HG03457 (cell line): ENCODE measurements at regions not wholly inside any gene's neighbourhood (a gene's known extent, or its start where the extent isn't known, plus 50 kb on each side); places are given as distances from the start of the nearest gene placed in this dataset.
A peak's percentile ranks its signal among the peaks of the same experiment; 100 is the strongest.

ENCODE experiments used
- ATAC-seq: cut with Tn5 transposase; IDR thresholded peaks from one replicate; pipeline ENCODE4 v1.9.1; 2021; ENCODE audit warnings: moderate number of reproducible peaks; ENCODE audit not compliant: unreplicated experiment

DNA sequence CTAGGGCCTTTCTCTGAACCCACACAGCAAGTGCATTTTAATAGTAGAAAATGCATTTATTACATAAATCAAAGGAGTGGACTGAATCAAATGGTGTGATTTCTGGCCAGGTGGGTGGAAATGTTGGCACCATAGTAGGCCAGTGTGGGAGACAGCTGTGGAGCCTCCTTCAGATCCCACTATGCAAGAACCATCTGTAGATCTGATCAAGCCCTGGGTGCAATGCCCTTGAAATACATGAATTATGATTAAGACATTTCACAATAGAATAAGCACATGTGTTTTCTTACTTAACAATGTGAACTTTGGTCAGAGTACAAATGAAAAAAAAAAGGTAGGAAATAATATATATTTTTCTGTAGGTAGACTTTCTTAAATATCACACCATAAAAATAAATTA, 204.3 kb downstream of the PCDH7 start:
- ATAC-seq: no peak

DNA sequence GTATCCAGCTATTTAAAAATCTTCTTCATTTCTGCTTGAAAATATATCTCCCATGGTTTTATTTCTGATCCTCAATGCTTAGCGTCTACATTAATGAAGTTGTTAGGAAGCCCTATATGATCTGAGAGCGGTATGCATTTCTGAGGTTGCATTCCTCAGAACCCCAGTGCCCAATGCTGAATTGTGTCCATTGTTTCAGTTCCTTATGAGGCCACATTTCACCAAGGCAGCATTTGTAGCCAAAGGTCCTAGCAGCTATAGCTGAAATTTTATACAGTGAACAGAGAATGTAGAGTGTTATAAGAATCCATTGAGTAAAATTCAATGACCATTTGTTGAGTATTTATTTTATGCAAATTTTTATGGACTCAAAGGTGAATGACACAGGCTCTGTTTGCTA, 209.5 kb downstream of the PCDH7 start:
- no peak for ATAC-seq

DNA sequence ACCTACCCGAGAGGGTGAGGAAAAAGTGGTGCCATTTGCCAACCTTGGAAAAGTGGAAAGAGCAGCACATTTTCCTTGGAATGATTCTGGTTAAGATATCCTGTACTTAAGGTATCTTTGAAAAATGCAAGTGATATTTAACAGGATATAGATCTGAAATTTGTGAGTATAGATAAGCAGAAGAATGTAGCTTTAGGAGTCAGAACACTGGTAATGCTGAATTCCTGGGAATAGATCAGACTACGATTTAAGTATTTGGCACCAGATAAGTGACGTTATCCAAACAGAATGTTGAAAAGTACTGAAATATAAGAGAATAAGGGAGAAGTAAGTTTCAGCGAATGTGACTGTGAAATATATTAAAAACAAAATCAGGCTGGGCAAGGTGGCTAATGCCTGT, 210.1 kb downstream of the PCDH7 start:
- ATAC-seq: no peak

DNA sequence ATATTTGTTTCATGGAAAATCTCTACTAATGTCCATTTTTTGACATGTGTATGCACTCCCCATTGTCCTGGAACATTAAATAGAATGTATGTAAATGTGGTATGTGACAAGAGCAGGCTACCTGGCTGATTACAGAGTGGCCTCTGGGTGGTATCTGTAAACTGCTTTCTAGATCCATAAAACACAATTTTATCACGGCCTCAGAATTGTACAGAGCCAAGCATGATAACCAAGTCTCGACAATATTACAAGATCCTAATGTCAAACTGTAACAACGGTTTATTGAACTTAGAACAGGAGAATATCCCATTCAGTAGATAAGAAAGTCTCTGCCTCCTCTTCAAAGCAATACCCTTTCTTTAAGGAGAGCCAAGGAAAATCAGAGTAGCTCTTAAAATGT, 212.4 kb downstream of the PCDH7 start:
- ATAC-seq: no peak

DNA sequence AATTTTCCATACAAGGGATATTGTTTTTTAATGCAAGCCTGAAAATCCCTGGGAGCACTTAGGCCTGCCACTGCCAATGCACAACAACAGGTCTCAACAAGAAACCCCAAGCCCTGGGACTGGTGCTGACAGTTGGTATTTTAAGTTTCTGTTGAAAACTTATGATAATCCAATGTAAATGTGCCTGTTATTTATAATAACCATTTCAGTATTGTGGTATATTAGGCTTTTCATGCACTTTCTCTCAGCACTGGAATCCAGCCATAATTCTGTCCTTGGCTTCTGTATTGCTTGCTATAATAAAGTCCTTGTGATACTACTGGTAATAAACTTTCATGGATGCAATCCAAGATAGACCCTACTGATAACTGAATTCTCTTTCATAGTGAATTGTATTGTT, 218.9 kb downstream of the PCDH7 start:
- no peak for ATAC-seq

DNA sequence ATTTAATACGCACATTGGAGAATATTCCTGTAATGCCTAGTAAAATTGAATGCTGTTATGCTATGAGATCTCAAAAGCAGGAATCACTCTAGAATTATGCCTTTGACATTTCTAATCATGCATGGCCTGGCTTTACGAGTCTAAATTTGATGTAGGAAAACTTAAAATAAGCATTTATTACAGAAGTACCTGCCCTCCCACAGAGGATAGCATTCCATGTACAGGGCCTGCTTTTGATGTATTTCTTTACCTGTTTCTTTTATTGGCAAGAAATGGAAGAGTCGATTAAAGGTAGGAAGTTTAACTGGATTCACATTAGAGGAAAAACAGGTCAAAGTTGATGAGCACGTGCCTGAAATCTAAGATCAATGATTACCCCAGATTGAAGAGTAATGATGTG, 219.5 kb downstream of the PCDH7 start:
- ATAC-seq: no peak

DNA sequence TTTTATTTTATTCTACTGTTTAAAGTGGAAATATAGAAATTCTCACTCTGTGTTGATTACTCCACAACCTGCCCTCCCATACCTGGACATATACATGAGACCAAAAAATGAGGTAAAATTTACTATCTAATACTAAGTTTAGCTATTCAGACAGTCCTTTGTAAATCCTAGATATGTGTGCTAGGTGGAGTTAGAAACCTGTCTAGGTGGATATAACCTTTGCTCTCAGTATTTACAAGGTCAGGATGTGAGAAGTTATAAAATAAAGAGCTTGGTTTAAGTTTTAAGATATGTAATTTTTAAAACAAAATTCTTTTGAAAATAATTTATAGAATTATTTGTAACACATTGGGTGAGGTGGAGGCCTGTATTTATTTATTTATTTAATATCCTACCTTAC, 221.5 kb downstream of the PCDH7 start:
- ATAC-seq: no peak

DNA sequence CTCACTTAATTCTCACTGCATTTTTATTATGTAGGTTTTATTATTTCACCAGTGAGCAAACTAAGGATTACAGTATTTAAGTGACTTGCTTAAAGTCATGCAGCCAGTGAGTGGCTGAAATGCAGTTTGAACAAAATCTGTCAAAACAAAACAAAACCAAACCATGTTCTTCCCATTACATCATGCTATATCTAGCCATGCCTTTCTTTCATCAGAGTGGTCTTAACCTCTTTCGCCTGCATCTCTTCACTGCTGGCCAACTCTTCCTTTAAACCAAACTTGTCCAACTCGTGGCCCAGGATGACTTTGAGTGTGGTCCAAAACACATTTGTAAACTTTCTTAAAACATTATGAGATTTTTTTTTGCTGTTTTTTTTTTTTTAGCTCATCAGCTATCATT, 223.2 kb downstream of the PCDH7 start:
- ATAC-seq: no peak

DNA sequence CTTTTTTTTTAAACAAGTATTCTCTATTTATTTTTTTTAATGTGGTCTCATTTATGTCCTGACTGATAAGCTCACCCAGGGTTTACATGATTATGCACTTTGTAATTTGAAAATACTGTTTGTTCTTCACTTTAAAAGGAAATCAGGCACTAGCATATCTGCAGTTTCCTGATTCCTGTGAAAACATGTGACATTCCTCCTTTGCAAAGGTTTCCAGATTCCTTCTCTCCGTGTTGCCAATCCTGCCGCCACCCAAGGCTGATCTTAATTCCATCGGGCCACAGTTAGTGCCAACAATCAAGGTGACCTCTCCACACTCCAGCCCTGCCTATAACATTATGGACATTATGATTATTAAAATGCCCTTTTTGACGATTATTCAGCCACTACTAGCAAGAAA, 225.4 kb downstream of the PCDH7 start:
- no peak for ATAC-seq

DNA sequence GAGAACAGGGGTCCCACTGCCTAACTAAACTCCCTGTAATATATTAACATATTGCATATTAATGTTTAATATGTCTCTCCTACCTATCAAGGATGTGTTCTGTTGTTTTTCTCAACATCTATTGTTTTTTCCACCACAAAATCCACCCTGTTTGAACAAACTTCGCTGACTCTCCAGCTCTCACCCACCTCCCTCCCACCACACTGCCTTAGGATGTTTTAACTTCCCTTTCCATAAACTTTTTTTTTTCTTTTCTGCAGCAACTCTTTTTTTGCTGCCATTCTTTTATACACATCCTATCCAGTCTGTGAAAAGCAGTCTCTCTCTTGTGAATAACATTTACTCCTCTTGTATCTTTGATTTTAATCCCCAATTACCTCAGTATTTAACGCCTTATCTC, 226.1 kb downstream of the PCDH7 start:
- no peak for ATAC-seq

DNA sequence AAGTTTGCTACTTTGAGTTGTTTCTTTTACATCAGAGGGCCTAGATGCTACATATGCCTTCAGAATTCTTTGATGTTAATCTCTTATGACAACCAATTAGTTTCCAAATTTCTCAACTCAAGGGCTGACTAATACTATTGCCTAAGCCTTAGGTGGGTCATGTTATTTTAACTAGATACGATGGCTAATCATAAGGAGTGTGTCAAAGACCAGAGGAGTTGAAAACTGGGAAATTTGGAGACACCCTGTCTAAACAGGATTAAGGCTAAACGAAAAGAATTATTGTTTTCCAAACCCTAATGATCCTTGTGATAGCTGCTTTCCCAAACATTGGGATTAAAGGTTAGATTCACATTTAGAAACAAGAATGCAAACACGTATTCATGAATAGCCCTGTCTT, 228.5 kb downstream of the PCDH7 start:
- ATAC-seq: no peak

DNA sequence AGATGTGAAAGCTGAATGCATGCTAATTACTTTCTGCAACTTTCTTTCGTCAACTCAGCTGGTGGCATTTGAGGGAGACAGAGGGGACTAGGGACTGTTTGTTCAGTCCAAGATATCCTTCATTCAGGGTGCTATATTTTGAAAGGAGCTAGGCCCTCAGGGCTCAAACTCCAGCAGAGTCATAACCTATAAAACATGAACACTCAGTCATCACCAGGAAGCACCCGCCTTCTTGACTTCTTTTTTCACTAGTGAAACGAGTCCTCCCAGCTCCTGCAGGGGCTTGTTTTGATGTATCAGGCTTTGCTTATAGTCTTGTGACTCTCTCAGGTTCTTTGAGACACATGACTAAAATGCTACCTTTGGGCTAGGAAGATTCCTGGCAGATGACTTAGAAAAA, 230.6 kb downstream of the PCDH7 start:
- no peak for ATAC-seq

DNA sequence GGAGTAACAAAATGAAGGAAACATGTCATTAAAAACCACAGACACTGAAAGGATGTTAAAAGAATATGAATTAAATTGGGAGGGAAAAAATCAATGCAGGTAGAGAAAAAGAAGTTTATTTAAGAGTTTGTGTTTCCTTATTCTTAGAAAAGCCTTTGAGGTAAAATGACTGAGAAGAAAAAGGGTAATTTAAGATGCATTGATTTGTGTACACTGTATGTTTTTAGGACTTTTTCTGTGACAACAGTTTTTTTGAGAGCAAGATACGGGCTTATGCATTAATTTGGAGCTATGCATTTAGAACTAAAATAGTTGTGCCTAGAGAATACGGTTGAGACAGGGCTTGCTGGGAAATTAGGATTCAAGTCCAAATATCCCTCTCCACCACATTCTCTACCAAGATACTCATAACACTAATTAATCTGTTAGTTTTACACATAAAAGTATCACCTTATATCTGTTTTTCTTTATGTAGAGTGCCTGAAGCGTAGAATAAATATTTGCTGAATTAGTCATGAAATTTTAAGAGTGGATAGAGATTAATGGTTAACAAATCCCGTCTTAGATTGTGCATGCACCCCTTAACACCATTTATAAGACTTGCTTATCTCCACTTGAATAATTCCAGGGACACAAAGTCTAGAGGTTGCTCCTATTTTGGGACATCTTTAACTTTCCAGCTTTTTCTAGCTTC, 232.5 kb downstream of the PCDH7 start:
- ATAC-seq: no peak

DNA sequence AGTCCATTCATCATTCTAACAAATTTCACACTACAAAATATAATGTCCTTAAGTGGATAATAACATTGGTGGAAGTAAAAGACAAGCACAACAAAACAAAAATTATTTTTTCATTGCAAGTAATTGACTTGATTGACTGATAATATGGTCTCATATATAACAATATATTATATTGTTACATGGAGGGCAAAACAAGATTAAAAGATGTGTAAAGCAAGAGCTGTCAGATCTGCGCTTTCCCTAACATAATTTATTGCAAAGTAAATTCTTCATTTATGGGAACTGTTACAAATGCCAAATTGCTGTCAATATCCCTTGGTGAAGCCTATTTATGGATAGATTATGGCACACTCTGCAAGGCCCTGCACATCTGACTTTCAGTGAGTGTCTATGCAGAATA, 233.6 kb downstream of the PCDH7 start:
- no peak for ATAC-seq

DNA sequence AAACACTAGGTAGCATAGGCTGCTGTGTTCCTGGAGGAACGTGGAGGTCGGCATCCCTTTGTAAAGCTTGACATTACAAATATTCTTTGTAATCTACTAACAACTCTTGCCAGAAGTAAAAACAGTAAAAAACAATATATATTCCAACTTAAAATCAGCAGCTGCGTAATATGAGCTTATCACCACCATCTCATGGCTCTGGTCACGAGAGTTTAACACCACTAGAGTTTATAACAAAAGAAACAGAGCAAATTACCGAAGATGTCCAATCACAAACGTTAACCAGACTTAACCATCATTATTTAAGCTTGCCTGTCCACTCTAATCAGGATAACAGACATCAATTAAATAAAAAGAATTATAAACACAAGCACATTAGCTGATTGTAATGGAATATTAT, 236.7 kb downstream of the PCDH7 start:
- ATAC-seq: no peak

DNA sequence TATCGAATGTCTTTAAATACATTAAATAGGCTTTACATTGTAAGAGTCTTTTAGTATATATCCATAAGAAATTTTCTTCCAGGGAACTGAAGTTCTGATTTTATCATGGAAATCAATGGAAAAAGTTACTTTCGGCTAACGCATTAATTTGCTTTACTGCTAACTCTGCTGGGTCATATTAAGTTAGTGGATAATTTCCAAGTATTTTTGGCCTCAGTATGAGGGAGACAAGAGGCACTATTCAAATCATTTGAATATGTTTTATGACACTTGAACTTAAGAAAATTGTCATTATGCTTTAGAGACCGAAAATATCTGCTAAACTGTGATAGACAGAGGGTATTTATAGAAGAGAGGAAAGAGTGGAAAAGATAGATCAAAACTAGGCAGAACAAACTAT, 237.5 kb downstream of the PCDH7 start:
- no peak for ATAC-seq

DNA sequence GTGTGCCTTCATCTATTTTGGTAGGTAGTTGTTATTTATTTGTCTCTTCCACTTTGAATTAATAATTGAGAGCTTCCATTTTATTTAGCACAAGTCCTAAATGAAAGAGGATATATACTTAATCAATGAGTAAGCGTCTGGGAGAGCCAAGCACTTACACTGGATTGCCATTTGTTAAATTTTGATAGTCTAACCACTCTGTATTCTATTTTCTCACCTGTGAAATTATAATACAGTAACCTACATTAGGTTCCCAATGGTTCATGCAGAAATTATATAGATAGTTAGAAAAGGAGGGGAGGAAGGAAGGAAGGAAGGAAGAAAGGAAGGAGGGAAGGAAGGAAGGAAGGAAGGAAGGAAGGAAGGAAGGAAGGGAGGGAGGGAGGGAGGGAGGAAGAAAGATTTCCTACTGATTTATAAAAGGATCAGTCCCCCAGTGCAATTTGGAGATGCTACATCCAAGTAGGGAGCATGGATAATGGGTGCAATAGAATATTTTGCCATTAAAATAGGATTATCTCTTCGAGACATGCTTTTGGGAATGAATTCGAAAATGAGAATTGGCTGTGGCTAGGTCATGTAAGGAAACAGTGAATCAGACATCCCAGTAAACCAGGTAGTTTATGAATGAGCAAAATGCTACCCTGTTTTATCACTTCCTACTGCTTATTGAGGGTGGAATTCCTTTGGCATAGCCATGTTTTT, 239.8 kb downstream of the PCDH7 start:
- no peak for ATAC-seq

DNA sequence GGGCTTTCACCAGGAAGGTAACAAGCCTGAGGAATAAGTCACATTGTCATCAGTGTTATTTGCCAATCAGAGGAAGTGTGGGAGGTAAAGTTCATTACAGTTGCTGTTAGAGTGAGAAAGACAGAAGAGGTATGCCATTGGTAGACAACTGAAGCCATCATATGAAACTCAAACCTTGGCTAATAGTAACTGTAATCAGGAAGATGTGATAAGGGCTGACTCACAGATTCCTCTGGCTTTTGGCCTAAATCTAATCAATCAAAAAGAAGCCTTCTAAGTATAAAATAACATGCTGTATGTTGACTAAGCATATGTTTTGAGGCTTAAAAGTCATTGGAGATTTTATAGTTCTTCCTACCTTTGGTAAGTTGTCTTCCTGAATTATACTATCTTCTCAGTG, 242.8 kb downstream of the PCDH7 start:
- ATAC-seq: no peak

DNA sequence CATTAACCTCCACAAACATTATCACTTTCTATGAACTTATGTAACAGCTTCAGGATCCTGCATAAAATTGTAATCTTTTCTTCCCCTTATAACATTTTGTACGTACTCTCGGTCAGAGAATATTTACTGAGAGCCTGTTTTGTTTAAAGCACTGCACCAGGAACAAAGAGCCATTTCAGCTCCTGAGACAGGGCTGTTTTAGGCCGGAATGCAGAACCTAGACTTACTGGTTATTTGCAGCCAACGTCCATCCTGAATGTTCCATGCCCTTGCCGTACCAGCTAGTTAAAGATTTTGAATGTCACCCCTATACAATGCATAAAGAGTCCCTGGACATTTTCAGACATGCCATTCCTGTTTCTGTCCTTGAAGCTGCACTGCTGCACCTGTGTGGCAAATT, 248.8 kb downstream of the PCDH7 start:
- no peak for ATAC-seq

DNA sequence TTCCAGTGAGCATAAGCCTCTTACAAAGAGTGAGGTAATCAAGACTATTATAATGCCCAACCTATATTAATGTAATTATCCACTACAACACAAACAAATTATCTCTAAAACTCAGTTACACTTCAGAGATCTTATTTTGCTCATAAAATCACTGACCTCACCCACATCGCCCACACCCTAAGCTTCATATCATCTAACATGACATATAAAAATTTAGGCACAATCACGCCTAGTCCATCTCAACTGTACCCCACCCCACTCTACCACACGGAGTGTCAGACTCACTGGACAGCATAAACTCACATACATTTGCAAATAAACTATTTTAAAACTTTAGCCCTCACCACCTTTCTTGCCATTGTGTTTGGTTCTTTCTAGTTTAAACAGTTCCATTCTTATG, 252.4 kb downstream of the PCDH7 start:
- no peak for ATAC-seq

DNA sequence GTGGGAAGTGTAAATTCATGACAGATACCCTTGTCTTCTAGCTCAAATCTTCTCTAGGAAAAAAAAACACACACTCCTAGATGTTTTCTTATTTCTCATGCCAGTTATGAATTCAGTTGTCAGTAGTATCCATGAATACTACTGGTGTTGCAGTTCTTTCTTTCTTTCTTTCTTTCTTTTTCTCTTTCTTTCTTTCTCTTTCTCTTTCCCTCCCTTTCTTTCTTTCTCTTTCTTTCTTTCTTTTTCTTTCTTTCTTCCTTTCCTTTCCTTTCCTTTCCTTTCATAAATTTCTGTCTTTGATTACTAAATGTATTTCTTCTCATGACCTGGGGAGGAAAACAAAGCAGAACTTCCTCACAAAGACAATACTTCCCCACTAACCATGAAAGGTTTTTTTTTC, 253.8 kb downstream of the PCDH7 start:
- ATAC-seq: no peak

DNA sequence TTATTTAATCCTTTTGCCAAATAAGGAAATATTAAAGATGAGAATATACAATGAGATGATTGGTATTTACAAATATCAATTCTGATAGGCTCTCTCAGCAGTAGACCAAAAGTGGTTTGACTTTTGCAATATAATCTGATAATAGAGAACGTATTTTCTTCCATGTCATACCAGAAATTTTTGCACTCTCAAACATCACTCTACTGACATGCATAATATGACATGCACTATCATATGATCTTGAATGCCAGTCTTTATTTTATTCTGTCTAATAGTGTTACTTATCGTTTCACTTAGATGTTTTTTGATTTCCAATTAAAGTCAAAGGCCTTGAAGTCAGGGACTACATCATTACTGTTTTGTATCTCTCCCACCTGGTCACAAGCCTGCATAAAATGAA, 259.2 kb downstream of the PCDH7 start:
- ATAC-seq: no peak

DNA sequence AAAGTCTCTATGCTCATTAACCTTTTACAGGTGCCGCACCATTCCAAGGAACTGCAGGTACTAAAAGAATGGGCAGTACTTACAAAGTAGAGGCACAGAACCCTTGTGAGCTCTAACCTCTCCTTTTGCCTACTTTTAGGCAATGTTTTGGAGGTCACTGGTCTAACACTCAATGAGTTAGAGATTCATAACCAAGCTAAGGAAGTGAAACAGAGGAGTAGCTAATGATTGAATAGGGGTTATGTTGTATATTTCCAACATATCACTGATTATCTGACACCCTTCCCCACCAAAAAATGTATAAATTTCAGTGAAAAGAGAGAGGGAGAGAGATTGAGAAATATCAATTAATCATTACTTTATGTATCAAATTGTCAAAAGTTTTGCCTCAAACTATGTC, 269.3 kb downstream of the PCDH7 start:
- peak; percentile 72 for ATAC-seq
